HG02798 (cell line): ENCODE measurements at regions not wholly inside any gene's neighbourhood (a gene's known extent, or its start where the extent isn't known, plus 50 kb on each side); places are given as distances from the start of the nearest gene placed in this dataset.

Experiments used
- ATAC-seq: cut with Tn5 transposase; IDR thresholded peaks from one replicate; pipeline ENCODE4 v1.9.1; 2021; ENCODE audit warnings: mild to moderate bottlenecking; ENCODE audit not compliant: unreplicated experiment, poor library complexity

DNA sequence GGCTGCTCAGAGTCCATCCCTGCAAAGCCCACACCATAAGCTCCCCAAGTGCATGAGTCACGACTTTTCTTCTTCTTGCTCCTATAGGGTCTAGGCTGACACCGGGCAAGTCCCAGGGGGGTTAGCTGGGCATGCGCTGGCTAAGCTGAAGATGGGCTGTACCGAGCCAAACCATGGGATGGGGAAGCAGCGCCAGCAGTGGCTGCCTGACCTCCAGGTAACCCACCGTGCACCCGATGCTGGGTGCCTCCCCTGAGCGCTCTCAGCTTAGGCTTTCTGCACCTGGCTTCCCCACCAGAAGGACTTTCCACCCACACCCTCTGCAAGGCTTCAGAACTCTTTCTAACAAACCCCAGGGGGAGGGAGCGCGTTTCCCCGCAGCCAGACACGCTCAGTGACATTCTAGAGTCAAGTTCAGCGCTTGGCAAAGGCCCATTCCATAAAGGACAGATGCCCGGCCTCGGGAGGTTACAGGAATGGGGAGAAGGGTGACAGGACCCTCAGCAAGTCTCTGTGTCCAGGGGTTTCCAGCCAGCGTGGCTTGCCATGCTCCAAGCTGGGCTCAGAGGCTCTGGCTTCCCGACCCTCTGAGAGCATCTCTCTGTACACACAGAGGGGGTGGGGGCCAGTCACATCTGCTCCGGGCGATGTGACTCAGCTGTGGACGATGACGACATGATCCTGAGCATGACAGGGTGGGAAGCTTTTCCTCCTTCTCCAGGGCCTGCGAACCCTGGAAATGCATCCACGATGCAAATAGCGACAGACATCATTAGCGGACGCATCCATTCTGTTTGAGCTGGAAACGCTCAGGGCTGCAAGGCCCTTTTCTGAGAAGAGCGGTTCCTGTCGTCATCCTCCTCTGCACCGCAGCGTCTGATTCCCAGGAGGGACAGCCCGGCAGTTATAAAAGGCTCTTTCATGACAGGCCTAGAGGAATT, 107.8 kb downstream of the SIK1 start:
- no peak for ATAC-seq

GRCh38 chr21:43318368-43318767, 108.6 kb downstream of the SIK1 start:
- no peak for ATAC-seq

DNA sequence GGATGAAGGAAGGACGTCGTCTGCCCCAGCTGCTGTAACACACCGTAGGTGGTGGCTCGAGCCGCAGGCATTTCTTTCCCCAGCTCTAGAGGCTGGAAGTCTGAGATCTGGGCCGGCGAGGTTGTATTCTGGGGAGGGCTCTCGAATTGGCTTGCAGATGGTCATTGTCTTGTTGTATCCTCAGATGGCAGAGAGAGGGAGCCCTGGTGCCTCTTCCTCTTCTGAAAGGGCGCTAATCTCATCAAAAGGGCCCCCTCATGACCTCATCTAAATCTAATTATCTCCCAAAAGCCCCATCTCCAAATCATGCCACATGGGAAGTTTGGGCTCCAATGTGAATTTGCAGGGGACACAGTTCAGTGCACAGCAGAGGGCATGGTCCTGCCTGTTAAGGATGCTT, 109.0 kb downstream of the SIK1 start:
- ATAC-seq: no peak

DNA sequence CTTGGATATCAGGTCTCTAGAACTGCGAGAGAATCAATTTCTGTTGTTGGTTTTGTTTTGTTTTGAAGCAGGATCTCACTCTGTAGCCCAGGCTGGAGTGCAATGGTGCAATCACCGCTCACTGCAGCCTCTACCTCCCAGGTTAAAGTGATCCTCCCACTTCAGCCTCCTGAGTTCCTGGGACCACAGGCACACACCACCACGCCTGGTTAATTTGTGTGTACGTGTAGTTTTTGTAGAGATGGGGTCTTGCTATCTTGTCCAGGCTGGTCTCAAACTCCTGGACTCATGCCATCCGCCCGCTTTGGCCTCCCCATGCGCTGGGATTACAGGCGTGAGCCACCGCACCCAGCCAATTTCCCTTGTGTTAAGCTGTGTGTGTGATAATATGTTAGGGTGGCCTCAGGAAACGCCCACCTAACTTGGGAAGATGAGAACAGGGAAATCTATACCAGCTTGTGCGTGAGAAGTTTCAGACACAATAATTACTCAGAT, 109.6 kb downstream of the SIK1 start:
- ATAC-seq: no peak

DNA sequence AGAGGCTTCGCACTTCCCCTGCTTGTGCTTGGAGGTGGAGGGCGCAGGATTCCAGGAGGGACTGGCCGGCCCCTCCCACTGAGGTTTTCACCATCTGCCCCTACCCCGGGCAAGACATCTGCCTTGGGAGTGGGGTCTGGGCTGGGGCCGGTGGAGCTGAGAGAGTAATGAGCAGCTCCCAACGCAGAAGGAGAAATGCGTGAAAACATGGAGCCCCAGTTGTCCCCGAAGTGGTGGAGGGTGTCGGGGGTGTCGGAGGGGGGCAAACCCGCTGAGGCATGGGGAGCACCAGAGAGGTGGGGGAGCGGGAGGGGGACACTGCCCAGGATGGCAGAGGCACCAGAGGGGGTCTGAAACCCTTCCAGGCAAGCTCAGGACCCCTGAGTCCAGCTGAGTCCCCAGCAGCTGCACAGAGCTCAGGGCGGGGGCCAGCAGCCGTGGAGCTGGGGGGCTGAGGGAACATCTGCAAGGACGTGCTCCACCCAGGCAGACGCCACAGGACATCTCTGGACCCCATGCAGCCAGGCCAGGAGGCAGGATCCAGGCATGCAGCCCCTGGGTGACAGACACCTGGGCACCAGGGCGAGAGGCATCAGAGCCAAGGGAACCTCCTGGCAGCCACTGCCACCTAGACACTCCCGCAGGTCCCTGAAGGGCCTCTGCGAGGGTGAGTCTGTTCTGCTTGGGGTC, 110.6 kb downstream of the SIK1 start:
- no peak for ATAC-seq

DNA sequence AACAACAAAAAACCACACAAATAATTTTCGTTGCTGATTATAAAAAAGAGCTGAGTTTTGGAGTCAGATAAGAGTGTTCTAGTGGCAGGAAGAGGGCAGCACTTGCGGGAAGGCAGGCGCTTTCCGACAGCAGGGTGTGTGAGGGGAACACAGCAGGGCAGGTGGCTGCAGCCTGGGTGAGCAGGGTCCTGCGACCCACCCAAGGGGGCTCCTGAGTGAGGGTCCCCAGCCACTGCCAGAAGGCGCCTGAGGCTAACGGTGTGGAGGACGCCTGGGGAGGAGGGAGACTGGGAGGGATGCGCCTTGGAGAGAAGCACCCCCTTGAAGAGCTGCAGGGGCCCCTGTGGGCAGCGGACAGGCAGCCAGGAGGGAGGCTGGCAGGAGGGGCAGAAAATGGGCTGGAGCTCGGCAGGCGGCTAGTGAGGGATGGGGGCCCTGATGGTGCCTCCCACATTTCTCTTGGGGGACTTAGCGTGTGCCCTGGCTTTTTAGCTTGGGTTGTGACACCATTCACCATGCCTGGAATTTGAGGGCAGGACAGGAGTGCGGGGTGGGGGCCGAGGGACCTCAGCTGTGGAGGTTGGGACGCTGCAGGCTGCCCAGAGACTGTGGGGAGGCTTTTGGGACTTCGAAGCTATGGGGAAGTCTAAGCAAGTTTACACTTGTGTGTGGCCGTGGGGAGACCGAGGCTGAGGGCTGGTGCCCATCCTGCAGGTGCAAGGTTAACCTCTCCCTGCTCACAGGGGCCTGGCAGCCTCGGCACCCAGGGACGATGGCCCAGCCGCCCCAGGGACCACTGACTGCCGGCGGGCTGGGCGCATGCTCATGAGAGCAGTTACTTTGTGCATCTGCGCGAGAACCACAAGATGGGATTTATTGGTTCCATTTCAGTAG, 111.4 kb downstream of the SIK1 start:
- no peak for ATAC-seq

GRCh38 chr21:43313939-43314405, 113.0 kb downstream of the SIK1 start:
- ATAC-seq: no peak

DNA sequence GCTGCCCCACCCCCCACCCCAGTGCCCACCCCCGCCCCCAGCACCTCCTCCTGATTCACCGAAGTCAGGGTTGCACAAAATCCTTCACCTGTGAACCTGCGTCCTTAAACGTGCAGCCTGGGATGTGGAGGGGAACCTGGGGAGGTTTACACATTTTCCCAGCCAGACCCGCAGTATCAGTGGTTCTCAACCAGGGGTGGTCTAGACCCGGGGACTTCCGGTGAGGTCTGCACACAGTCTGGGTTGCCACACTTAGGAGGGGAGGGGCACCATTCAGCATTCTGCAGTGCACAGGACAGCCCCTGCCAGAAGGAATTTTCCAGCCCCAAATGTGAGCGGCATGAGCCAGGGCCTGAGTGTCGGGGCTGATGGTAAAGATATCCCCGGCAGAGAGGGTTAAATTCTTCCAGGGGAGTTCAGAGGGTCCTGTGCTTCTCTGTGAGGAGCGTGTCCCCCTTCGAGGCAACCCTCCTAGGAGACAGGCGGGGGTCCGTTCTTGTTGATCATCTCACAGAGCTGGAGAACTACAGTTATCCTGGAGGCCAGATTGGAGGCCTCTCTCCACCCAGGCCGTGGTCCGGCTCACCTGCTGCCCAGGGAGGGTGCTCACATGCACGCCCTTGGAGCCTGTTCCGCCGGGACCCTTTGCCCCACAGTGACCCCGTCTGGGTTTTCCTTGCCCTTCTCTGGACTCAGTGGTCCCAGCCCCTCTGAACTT, 113.6 kb downstream of the SIK1 start:
- no peak for ATAC-seq

- ATAC-seq: peak; percentile 37
Measured at GRCh38 chr21:43312751-43313169, 114.2 kb downstream of the SIK1 start.

DNA sequence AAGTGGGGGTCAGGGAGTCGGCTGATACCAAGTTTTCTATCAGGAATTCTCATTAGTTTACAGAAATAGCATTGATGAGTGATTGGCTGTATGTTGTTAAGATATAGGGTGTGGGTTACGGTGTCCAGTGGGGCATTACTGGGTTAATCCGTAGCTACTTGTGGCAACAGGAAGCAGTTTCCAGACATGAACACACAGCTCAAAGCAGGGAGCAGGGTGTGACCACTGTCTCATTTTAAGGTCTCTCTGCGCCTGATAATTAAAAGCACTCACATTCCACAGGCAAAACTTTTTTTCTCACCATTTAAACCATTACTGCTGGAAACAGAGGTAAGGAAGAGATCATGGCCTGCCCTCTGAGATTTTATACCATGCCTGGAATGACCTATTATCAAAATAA, 114.9 kb downstream of the SIK1 start:
- no peak for ATAC-seq

GRCh38 chr21:43311301-43311817, 115.6 kb downstream of the SIK1 start:
- no peak for ATAC-seq

DNA sequence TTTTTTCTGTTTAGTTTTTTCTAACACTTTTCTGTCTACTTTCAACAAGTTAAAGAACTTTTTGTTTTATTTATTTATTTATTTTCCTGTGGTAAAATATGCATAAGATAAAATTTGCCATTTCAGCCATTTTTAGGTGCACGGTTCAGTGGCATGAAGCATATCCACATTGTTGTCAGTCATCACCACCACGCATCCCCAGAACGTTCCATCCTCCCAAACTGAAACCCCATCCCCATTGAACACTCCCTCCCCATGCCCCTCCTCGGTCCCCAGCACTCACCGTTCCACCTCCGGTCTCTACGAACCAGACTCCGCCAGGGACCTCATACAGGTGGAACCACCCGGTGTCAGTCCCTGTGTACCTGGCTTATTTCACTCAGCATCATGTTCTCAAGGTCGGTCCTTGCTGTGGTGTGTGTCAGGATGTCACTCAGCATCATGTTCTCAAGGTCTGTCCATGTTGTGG, 118.1 kb downstream of the SIK1 start:
- ATAC-seq: no peak

DNA sequence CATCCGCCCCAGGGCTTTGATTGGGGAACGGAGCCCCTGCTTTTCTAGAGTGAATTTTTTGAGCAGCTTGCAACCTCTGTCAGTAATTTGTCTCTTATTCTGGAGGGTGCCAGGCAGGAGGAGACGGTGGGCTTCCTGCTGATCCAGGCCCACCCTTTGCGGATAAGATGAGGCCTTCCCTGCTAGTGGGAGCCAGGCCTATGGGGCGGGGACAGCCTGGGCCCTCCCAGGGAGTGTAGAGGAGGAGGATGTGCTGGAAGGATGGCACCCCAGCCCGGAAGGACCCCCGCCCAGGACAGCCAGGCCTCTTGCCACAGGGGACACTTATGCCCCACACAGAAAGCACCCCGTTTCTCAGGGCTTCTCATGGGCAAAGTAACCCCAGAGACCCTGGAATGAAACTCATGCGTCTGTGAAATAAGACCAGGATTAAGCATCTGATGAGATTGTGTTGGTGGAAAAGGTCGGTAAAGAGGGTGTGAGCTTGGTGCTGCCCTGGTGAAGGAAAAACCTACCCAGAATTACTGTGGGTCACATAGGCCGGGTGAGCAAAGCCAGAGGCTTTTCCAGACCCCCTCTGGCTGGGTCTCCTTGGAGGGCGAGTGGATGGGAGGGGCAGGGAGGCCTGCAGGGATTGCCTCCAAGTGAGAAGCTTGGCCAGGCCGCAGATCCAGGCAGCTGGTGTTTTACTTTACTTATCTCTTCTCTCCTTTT, 118.7 kb downstream of the SIK1 start:
- no peak for ATAC-seq

DNA sequence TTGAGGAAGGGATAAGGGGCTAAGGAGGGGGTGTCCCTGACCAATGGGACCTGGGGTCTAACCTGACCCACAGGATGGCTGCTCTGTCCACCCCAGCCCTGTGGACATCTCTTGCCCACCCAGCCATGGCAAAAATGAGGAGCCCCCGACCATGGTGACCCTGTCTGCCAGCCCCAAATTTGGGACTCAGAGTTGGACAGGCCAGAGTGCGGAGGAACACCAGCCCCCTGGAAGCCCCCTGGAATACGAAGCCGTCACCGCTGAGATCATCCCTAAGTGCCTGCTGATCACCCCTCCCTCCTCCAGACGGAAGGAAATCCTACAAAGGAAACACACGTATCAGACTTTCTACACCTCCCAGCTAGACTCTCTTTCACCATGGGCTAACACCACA, 119.3 kb downstream of the SIK1 start:
- ATAC-seq: no peak

DNA sequence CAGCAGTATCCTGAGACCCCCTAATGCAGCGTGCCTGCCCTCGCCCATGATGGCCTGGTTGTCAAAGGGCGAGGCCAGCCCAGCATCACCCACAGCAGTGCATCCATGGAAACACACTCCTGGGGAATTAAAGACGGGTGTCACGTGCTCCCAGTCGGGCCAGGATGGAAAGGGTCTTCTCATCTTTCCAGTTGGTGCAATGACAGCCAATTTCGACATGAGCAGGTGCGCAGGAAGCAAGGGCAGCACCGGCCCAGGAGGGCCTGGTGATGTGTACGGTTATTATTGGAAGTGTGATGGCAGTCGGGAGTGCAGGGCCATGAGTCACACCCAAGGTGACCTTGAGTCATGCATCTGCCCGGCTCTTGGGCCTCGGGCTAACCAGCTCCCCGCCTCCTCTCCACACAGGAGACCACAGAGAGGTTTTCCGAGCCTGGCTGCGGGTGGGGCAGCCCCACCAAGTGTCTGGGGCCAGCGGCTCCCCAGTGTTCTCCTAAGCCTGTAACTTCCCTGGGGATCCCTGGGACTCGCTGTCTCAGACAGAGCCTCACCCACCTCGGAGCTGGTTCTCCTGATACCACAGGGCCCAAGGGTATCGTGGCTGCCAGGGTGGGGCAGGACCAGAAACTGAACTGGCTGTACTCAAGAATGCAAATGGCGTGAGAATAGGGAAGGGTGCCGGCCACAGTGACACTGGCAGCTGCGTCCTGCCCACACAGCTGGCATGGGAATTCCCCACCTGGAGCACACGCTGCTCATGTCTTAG, 119.8 kb downstream of the SIK1 start:
- ATAC-seq: peak; percentile 68

GRCh38 chr21:43306391-43306790, 120.5 kb downstream of the SIK1 start:
- no peak for ATAC-seq

GRCh38 chr21:43305811-43306311, 121.1 kb downstream of the SIK1 start:
- no peak for ATAC-seq

- ATAC-seq: no peak
Measured at GRCh38 chr21:43305336-43305665, 121.6 kb downstream of the SIK1 start.
